Pons (tissue), 1 donor: ENCODE measurements at regions not wholly inside any gene's neighbourhood (a gene's known extent, or its start where the extent isn't known, plus 50 kb on each side); places are given as distances from the start of the nearest gene placed in this dataset.
"Not testable (repeated sequence)": the region's sequence is repeated elsewhere in the genome, so short reads cannot be mapped to it uniquely, and the experiment has no call there.

ENCODE experiments used
- DNase-seq: peaks from one replicate; pipeline ENCODE4 v3.0.0-alpha.2; 2016; ENCODE audit warnings: low spot score

DNA sequence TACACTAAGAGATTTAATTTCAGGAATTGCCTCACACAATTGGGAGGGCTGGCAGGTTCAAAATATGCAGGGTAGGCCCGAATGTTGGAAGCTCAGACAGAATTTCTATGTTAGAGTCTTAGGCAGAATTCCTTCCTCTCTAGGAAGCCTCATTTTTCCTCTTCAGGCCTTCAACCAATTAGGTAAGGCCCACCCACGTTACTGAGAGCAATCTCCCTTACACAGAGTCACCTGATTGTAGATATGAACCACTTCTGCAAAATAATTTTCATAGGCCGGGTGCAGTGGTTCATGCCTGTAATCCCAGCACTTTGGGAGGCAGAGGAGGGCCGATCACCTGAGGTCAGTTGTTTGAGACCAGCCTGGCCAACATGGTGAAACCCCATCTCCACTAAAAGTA is 50.2 kb upstream of the HIVEP1 start:
- DNase-seq: no peak

DNA sequence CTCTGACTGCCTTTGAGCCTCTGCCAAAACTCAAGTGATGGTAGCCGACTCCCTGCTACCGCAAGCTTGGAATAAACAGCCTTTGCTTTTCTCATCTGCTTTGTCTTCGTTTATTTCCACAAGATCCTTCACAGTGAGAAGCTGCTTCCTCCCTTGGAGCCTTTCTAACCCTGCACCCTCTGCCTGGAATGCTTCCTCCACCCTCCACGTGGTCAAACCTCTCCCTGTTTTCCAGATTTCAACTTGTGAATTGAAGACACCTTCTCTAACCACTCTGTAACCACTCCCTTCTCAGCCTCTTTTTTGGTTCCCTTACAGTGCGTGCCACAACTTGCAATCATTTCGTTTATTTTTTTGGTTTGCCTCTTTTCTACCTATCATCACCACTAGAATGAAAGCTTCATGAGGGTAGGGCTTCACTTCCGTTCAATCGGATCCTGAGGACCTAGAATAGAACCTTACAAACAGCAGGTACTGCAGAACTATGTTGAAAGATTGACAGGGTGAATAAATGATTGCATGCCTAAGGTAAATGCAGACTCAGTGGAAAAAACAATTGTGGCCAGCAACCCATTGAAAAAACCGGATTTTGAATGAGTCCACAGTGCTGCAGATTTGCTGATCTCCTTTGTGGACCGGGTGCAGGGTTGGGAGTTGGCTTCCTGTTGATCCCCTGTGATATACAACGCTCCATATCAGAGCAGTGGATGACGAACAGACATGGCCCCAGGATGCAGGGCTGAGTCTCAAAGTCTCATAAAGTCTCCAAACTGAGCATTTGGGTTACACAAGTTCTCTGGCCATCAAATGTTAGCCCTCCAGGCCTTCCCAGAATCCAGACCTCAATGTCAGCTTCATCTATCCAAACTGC is 51.0 kb upstream of the HIVEP1 start:
- no peak for DNase-seq

DNA sequence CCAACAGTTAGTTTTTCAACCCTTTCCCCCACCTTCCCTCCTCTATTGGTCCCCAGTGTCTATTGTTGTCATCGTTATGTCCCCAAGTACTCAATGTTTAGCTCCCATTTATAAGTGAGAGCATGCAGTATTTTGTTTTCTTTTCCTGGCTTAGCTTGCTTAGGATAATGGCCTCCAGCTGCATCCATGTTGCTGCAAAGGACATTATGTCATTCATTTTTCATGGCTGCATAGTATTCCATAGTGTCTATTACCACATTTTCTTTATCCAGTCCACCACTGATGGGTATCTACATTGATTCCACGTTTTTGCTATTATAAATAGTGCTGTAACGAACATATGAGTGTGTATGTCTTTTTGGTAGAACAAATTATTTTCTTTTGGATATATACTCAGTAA is 55.3 kb upstream of the HIVEP1 start:
- DNase-seq: no peak

DNA sequence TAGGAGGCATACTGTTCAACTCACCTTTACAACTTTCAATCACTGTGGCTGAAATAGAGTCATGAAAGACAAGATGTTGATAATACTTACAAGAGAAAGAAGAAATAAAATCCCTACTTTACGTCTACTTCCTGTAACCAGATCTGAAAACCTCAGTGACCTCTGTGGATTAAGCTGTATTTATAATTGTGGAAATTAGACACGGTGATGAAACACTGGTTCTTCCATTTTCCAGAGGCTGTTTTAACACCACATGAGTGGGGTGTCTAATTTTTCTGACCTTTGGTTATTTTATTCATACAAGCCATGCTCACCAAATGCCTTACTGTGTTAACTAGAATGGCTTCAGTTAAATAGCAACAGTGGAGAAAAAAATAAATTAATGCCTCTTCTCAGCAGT is 58.5 kb upstream of the HIVEP1 start:
- no peak for DNase-seq

DNA sequence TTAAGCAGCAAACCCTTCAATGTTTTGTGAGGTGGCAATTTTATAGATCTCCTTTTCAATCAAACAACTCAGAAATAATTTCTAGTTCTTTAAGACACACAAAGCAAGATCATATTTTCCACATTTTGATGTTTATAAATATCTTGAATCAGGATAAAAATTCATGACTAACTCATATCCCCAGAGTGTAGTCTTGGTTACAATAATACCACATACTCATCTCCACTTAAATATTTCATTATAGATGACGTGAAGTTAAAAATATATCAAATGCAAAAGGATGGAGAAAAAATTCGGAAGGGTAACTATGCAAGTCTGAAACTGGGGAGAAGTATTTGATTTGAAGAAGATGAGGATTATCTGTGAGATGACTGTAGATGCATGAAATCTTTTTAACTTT is 59.8 kb upstream of the HIVEP1 start:
- DNase-seq: no peak

DNA sequence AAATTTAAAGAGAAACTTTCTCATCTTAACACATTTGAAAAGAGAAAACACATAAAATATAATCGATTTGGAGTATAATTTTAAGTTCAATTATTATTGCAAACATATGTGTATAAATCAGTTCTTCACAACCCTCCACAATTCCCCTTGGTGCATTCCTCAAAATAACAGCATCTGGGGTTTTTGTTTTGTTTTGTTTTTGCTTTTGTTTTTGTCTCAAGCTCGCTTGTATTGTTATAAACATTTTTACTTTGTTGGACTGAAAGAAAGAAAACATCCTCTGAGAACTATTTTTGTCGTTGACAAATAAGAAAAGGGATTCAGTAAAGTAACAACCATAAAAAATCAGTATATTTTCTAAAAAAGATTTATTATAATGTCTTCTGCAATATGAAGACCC is 60.2 kb upstream of the HIVEP1 start:
- no peak for DNase-seq

DNA sequence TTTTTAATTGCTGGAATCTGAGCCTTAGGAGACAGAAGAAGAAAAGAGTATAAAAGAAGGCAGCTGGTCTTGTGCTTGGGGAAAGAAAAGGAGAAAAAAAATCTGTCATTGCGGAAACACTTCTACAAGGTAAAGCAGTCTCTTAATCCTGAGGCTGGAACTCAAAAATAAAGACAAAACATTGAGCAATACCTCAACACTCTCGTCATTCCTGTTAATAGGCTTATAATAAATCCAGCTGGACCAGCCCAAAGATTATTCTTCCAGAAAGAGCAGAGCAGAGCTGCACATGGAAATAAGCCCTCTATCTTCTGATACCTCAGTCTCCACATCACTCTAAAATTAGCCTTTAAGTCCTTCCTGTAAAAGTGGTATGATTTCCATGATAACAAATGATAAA is 62.0 kb upstream of the HIVEP1 start:
- no peak for DNase-seq

DNA sequence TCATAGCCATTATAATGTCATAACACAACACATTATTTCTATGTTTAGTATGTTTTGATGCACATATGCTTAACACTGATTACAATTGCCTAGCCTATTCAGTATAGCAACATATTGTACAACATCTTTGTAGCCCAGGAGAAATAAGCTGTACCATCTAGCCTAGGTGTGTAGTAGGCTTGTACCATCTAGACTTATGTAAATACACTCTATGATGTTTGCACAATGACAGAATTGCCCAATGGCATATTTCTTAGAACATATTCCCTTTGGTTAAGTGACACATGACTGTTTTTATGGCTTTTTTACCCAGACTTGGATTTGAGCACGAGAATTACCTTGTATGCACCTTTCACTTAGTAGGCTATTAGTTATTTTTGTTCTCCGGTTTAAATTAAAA is 64.5 kb upstream of the HIVEP1 start:
- no peak for DNase-seq

DNA sequence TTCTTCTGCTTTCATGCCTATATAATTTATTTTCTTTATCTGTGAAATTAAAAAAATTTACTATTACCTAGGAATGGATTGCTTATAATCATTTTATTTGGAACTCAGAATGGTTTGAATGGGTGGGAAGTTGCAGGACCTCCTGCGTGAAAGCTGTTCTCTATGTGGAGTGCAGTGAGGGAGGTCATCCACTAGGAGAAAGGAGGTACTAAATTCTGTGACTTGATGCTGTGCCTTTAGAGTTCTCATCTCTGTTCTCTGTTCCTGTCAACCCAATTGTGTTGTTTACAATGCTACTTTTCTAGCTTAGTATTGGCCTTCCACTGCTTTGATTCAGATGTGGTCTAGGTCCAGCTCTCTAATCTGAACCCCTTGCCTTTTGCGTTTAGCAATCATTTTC is 65.0 kb upstream of the HIVEP1 start:
- no peak for DNase-seq

DNA sequence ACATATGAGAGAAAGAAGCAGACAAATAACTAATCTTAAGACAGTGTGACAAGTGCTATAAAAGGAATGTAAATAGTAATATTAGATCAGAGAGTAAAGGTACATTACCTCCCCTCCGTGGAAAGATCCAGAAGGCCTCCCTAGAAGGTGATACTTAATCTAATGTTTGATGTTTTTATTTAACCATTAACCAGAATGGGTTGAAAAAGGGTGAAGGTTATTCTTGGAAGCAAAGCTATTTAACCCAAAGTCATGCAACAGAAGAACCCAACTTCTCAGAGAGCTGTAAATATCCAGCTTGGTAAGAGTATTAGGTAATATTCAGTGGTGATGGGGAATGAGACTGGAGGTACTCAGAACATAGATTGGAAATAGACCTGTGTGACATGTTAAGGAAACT is 68.0 kb upstream of the HIVEP1 start:
- no peak for DNase-seq

DNA sequence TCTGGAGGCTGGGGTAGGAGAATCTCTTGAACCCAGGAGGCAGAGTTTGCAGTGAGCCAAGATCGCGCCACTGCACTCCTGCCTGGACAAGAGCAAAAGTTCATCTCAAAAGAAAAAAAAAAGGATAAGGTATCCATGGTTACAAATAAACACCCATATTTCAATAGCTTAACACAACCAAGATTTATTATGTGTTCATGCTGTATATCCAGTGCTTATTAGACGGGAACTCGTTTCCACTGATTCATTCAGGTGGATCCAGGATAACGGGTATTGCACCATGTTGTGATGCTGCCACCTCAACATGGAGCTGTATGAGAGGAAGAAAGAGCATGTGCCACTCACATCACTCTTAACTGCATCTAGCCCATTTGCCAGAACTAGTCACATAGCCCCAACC is 69.1 kb upstream of the HIVEP1 start:
- DNase-seq: no peak

DNA sequence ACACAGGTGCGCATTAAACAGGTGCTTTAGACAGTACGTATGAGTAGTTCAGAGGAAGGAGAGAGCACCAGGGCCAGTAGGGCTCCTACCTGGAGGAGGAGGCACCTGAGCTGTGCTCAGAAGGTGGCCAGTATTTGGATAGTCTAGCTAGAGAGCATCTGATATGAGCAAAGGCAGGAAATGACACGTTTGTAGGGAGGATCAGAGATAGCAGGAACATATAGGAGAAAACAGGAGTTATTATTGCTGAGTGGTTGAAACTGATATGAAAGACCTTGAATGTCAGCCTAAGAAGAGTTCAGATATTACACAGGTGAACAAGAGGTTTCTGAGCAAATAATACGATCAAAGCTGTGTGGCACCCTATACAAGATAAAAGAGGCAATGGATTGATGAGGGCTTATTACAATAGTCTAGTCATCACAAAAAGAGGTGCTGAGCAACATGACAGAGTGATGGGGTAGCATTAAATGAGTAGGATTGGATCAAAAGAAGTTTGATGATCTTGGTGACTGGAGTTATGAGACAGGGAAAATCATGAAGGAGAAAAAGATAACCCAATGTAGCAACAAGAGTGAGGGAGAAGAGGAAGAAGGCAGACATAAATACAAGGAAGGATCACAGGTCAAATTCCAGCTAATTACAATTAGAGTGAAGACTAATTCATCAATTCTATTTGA is 69.8 kb upstream of the HIVEP1 start:
- DNase-seq: no peak

DNA sequence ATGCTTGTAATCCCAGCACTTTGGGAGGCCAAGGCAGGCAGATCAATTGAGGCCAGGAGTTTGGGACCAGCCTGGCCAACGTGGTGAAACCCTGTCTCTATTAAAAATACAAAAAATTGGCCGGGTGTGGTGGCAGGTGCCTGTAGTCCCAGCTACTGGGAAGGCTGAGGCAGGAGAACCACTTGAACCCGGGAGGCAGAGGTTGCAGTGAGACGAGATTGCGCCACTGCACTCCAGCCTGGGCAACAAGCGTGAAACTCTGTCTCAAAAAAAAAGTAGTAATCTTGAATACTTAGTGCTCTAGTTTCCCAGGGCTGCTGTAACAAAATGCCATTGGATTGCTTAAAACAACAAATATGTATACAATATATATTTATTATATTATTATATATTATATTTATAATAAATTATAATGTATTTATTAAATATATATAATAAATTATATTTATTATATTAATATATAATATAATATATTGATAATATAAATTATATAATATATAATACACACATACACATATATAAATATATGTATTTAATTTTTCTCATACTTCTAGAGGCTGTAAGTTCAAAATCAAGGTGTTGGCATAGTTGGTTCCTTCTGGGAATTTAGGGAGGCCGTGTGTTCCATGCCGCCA is 71.5 kb upstream of the HIVEP1 start:
- not testable (repeated sequence) for DNase-seq

DNA sequence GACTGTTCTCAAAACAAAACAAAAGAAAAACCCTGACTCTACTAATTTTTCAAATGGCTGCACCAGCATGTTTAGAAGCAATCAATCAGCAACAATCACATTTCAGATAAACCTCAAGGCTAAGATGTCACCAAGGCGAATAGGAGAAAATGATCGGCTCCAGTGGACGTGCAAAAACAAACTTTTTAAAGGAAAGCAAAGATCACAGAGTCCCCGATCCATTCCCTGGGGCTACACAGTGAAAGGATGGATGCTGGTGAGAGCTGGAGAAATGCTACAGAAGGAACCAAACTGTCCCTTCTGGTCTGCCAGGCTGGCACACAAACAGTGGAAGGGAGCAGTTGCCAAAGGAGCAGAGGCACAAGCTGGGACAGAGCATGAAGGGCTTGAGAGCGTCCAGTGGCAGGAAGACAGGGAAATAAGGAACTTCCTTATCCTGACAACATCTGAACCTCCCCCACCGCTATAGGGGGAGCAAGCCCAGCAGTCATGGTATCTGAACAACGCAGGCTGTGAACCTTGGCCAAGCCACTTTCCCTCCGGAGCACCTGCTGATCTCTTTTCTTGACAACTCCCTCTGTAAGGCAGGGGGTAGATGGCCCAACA is 73.7 kb upstream of the HIVEP1 start:
- DNase-seq: no peak

DNA sequence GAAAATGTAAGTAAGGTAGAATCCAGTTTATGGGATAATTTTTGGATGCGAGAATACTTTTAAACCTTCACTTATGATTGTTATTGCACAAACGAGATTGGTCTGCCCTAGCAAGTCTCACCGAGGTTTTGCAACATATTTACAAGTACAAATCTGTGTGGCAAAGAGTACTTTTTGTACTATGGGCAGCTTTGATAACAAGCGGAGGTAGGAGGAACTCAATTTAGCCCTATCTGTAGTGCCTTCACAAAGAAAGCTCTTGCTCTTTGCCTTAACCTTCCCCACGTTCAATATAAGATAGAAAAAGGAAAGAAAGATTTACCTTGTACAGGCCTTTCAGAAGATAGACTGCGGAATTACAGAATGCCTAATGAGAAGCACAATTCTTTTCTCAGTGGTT is 77.5 kb upstream of the HIVEP1 start:
- DNase-seq: no peak

DNA sequence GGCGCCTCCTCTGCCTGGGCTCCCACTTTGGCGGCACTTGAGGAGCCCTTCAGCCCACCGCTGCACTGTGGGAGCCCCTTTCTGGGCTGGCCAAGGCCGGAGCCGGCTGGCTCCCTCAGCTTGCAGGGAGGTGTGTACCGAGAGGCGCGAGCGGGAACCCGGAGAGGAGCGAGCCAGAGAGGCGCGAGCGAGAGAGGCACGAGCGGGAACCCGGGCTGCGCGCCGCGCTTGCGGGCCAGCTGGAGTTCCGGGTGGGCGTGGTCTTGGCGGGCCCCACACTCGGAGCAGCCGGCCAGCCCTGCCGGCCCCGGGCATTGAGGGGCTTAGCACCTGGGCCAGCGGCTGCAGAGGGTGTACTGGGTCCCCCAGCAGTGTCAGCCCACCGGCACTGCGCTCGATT is 79.2 kb upstream of the HIVEP1 start:
- not testable (repeated sequence) for DNase-seq

DNA sequence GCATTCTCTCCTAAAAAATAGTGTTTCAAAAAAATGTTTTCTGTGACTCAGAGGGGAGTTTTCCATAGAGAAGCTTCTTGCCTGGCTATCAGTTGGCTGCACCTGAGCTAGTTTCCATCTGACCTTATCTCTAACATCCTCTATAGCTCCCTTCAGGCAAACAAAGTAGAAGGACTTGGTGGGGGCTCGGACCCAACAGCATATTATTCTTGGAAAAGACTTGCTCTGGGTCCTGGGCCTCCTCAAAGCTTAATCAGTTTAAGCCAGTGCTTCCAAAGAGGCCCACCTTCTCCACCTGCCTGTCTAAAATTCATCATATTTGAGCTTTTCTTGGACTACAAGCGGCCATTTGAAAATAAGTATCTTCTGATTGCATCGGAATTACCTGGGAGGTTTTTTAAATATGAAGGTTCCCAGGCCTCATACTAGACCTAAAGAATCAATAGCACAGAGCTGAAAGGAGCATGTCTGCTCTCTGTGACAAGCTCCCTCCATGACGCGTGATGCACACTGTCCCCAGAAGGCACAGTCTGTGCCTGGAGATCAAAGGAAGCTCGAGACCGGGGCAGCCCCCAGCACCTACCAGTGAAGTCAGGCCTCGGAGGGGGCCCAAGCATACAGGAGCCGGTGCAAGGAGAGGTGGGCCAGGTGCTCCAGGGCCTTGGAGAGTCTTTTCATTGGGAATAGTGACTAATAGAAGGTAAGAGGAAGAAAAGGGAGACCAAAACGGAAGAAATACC is 80.6 kb upstream of the HIVEP1 start:
- no peak for DNase-seq

DNA sequence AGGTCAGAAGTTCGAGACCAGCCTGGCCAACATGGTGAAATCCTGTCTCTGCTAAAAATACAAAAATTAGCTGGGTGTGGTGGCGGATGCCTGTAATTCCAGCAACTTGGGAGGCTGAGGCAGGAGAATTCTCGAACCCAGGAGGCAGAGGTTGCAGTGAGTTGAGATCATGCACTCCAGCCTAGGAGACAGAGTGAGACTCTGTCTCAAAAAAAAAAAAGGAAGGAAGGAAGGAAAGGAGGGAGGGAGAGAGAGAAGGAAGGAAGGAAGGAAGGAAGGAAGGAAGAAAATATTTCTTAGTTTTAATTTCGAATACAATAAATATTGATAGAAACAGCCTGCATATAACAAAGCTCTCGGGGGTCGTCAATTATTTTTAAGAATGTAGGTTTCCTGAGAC is 81.3 kb upstream of the HIVEP1 start:
- not testable (repeated sequence) for DNase-seq

DNA sequence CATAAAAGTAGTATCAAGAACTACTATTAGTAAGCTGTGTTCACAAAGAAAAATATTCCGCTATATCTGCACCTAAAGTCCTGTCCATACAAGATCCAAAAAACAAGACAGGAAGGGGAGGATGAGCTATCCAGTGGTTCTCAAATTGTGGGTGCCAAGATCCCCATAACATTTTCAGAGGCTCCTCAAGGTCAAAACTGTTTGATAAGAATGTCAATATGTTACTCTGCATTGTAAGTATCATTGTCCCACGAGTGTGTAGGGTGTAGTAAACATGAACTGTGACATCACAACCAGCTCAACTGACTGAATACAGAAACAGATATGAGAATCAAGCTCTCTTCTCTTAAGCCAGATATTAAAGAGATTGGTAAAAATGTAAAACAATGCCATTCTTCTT is 81.9 kb upstream of the HIVEP1 start:
- no peak for DNase-seq

DNA sequence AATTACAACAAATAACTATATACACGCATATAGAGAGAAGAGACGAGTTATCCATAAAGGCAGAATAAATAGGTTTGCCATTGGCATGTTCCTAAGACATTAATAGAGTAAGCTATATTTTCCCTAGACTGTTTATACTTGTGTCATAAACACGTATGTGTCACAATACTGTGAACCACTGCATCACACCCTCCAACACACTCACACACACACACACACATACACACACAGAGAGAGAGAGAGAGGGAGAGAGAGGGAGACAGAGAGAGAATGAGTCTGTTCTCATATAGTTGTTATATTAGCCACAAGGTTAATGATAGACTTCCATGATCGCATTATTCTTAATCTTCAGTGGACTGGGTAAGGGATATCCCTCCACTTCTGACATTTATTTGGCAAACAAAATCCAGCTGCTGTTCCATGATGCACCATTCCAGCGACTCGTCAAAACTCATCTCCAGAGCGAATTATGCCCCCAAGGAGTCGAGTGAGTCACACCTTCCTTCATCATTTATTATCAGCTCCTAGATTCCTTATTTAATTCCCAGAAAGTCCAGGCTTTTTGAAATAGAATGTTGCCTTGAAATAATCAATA is 82.8 kb upstream of the HIVEP1 start:
- no peak for DNase-seq

DNA sequence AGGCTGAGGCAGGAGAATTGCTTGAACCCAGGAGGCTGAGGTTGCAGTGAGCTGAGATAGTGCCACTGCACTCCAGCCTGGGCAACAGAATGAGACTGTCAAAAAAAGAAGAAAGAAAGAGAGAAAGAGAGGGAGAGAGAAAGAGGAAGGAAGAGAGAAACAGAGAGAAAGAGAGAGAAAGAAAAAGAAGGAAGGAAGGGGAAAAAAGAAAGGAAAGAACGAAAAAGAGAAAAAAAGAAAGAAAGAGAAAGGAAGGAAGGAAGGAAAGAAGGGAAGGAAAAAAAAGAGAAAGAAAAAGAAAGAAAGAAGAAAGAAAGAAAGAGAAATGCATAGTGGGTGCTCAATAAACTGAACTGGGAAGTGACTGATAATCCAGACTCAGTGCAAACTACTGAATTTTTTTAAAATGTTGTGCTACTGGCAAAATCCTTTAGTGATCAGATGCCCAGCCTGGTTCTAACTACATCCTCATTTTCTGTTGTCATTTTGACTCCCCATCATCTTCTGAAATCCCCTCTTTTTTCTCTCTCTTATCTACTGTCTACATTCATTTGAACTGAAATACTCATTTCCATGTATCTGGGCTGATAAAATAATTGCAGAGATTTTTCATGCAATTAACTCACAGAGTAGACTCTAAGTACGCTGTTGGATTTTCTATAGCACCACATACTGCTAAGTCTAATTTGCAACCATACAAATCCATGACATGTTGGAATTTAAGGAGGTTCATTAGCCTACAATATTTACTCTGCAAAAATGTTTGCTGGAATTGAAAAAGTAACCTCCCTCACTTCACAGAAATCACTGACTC is 85.3 kb upstream of the HIVEP1 start:
- no peak for DNase-seq
